Type B pancreatic cell (in vitro differentiated cells): ENCODE measurements at regions not wholly inside any gene's neighbourhood (a gene's known extent, or its start where the extent isn't known, plus 50 kb on each side); places are given as distances from the start of the nearest gene placed in this dataset.

ENCODE experiments used
- DNase-seq: peaks from one replicate; pipeline ENCODE4 v3.0.0; 2021; ENCODE audit warnings: mixed read lengths; ENCODE audit not compliant: unreplicated experiment; ENCODE audit errors: extremely low spot score
- H3K27ac Mint-ChIP-seq: 2 replicates; pipeline ENCODE4 v1.8.0; 2021; ENCODE audit warnings: mild to moderate bottlenecking, mixed read lengths
- H3K27me3 Mint-ChIP-seq: 2 replicates; pipeline ENCODE4 v1.8.0; 2021; ENCODE audit warnings: mixed read lengths
- H3K36me3 Mint-ChIP-seq: 2 replicates; pipeline ENCODE4 v1.8.0; 2021; ENCODE audit warnings: mixed read lengths
- H3K4me1 Mint-ChIP-seq: one replicate; pipeline ENCODE4 v1.8.0; 2021; ENCODE audit warnings: mixed read lengths; ENCODE audit not compliant: unreplicated experiment
- H3K4me3 Mint-ChIP-seq: 2 replicates; pipeline ENCODE4 v1.8.0; 2021; ENCODE audit warnings: mild to moderate bottlenecking, mixed read lengths
- H3K9me3 Mint-ChIP-seq: 2 replicates; pipeline ENCODE4 v1.8.0; 2021; ENCODE audit warnings: mixed read lengths
- CTCF ChIP-seq: fragments of 200-600 bp; sonication (generic); conservative IDR thresholded peaks from 2 replicates; pipeline ENCODE4 v1.5.0; 2021; ENCODE audit warnings: antibody characterized with exemption, mild to moderate bottlenecking

GRCh38 chr10:31693491-31693890, 235.1 kb downstream of the ARHGAP12 start:
- DNase-seq, result no peak
- H3K36me3 Mint-ChIP-seq, result no peaks in the 10 kb centered on the region
- no peak for TF ChIP-seq CTCF
- peaks cover 24% of the 10 kb centered on the region for H3K4me1 Mint-ChIP-seq
- no peaks in the 10 kb centered on the region for H3K27me3 Mint-ChIP-seq
- H3K9me3 Mint-ChIP-seq, result peaks cover 9% of the 10 kb centered on the region
- no peak overlapping the region for H3K4me3 Mint-ChIP-seq
- no peak overlapping the region for H3K27ac Mint-ChIP-seq

DNA sequence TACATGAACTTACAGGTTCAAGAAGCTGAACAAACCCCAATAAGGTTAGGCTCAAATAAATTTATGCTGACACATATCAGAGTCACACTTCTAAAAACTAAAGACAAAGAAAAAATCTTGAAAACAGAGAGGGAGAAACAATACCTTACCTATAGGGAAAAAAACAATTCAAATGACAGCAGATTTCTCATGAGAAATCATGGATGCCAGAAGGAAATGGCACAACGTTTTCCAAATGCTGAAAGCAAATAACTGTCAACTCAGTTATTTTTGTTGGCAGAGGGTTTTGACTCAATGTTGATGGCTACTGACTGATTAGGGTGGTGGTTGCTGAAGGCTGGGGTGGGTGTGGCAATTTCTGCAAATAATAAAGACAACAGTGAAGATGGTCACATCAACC, 239.4 kb downstream of the ARHGAP12 start:
- Mint-ChIP-seq H3K4me3 (no peak overlapping the region), H3K9me3 (peaks cover 22% of the 10 kb centered on the region), H3K36me3 (no peaks in the 10 kb centered on the region), H3K4me1 (peaks cover 5% of the 10 kb centered on the region), H3K27ac (no peak overlapping the region), H3K27me3 (no peaks in the 10 kb centered on the region)
- no peak for DNase-seq
- no peak for TF ChIP-seq CTCF

- peaks cover 28% of the 10 kb centered on the region for H3K9me3 Mint-ChIP-seq
These were observed 240.8 kb downstream of the ARHGAP12 start for GRCh38 chr10:31687663-31688482.

DNA sequence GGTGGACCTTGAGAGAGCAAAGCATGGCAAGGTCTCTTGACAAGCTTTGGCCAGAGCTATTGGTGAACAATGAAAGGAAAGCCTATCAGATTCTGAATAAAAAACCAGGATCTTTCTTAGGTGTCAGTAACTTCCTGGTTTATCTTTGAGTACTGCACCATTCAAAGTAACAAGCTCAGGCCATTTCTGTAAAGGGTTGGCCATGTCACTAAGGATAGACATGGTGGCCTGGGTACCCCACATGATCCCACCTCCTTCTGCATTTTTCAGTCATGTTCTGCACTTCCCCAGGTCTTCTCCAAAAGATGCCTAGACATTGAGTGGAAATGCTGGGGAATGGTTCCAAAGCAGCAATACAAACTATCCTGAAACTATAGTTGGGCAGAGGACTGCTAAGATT, 242.0 kb downstream of the ARHGAP12 start:
- Mint-ChIP-seq H3K9me3 (peaks cover 28% of the 10 kb centered on the region), H3K36me3 (peaks cover 6% of the 10 kb centered on the region), H3K4me3 (no peak overlapping the region), H3K4me1 (no peaks in the 10 kb centered on the region), H3K27ac (no peak overlapping the region), H3K27me3 (no peaks in the 10 kb centered on the region)
- no peak for TF ChIP-seq CTCF
- DNase-seq, result no peak

More at GRCh38 chr10:31687663-31688482, 240.8 kb downstream of the ARHGAP12 start:
- Mint-ChIP-seq H3K27ac (no peak overlapping the region), H3K27me3 (no peaks in the 10 kb centered on the region), H3K36me3 (peaks cover 6% of the 10 kb centered on the region), H3K4me1 (no peaks in the 10 kb centered on the region), H3K4me3 (no peak overlapping the region)
- no peak for DNase-seq
- TF ChIP-seq CTCF, result no peak

GRCh38 chr10:31683682-31684081, 244.9 kb downstream of the ARHGAP12 start:
- no peak overlapping the region for H3K27ac Mint-ChIP-seq
- peaks cover 4% of the 10 kb centered on the region for H3K4me1 Mint-ChIP-seq
- H3K4me3 Mint-ChIP-seq, result no peak overlapping the region
- no peaks in the 10 kb centered on the region for H3K27me3 Mint-ChIP-seq
- no peak for TF ChIP-seq CTCF
- peaks cover 6% of the 10 kb centered on the region for H3K36me3 Mint-ChIP-seq
- DNase-seq, result no peak
- peaks cover 19% of the 10 kb centered on the region for H3K9me3 Mint-ChIP-seq
